ENCODE measurements at regions not wholly inside any gene's neighbourhood (a gene's known extent, or its start where the extent isn't known, plus 50 kb on each side); places are given as distances from the start of the nearest gene placed in this dataset.

GRCh38 chr12:39124768-39125167, 219.4 kb upstream of the CPNE8 start:
- DNase-seq = no peak

GRCh38 chr12:39123580-39124253, 218.3 kb upstream of the CPNE8 start:
- DNase-seq = no peak

- DNase-seq = no peak
Observed at GRCh38 chr12:39122562-39123204, 217.3 kb upstream of the CPNE8 start.

- no peak for DNase-seq
Observed at GRCh38 chr12:39116861-39117260, 211.5 kb upstream of the CPNE8 start.

- no peak for DNase-seq
Observed at GRCh38 chr12:39112064-39112463, 206.7 kb upstream of the CPNE8 start.

- DNase-seq = no peak
Observed at GRCh38 chr12:39105111-39105510, 199.7 kb upstream of the CPNE8 start.

- DNase-seq = peak; percentile 28
Observed at GRCh38 chr12:39103552-39104165, 198.3 kb upstream of the CPNE8 start.

GRCh38 chr12:39102474-39103209, 197.3 kb upstream of the CPNE8 start:
- DNase-seq = no peak

- DNase-seq = no peak
Observed at GRCh38 chr12:39095636-39096330, 190.4 kb upstream of the CPNE8 start.

- no peak for DNase-seq
Observed at GRCh38 chr12:39081910-39082309, 176.5 kb upstream of the CPNE8 start.

GRCh38 chr12:39077226-39077625, 171.8 kb upstream of the CPNE8 start:
- no peak for DNase-seq

GRCh38 chr12:39074063-39074462, 168.7 kb upstream of the CPNE8 start:
- DNase-seq = no peak

GRCh38 chr12:39072658-39073057, 167.3 kb upstream of the CPNE8 start:
- DNase-seq = no peak

- no peak for DNase-seq
Observed at GRCh38 chr12:39071611-39072010, 166.2 kb upstream of the CPNE8 start.

GRCh38 chr12:39070775-39071174, 165.4 kb upstream of the CPNE8 start:
- DNase-seq = no peak

GRCh38 chr12:39065455-39065854, 160.1 kb upstream of the CPNE8 start:
- no peak for DNase-seq

GRCh38 chr12:39064708-39065107, 159.3 kb upstream of the CPNE8 start:
- no peak for DNase-seq

- no peak for DNase-seq
Observed at GRCh38 chr12:39062266-39062996, 157.0 kb upstream of the CPNE8 start.

GRCh38 chr12:39061576-39061975, 156.2 kb upstream of the CPNE8 start:
- DNase-seq = no peak

GRCh38 chr12:39048395-39048794, 143.0 kb upstream of the CPNE8 start:
- no peak for DNase-seq

GRCh38 chr12:39047539-39048262, 142.3 kb upstream of the CPNE8 start:
- no peak for DNase-seq

GRCh38 chr12:39044754-39045153, 139.4 kb upstream of the CPNE8 start:
- no peak for DNase-seq
